Fibroblast of skin of back (primary cell): ENCODE measurements at regions not wholly inside any gene's neighbourhood (a gene's known extent, or its start where the extent isn't known, plus 50 kb on each side); places are given as distances from the start of the nearest gene placed in this dataset.

Experiments used
- DNase-seq: peaks from one replicate; pipeline ENCODE4 v3.0.0-alpha.2; 2013

DNA sequence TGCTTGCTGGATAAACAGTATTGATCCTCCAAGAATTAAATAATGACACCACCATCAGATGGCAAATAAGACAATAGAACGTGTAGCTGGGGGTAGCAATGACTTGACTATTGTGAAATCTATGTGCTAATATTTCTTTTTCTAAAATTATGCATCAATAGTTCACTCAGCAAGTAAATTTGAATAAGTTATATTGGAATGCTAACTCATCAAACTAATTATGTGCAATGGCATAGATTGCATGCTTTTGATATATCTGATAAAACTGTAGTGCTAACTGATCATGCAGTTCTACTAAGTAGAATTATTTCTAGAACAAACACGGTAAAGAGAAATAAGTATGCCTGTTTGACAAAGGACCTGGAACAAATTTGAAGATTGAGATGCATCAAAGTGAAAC lies 474.4 kb downstream of the NOVA1 start:
- DNase-seq, result no peak

DNA sequence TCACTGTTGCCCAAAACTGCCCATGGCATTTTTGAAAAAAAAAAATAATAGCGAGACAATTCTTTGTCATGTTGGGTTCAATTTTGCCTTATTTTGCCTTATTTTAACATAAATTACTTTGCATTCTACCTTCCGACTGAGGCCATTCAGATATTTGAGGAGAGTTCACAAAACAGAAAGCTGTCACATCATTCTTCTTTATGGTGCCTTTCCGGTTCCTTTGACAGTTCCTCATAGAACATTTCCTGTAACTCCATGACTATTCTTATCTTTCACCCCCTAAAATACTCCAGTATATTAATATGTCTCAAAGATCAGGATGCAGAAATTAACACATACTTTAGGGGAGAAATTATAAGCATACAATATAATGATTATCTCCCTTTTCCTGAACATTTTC lies 476.7 kb downstream of the NOVA1 start:
- DNase-seq, result no peak

GRCh38 chr14:26113911-26114640 lies 483.8 kb downstream of the NOVA1 start:
- no peak for DNase-seq

DNA sequence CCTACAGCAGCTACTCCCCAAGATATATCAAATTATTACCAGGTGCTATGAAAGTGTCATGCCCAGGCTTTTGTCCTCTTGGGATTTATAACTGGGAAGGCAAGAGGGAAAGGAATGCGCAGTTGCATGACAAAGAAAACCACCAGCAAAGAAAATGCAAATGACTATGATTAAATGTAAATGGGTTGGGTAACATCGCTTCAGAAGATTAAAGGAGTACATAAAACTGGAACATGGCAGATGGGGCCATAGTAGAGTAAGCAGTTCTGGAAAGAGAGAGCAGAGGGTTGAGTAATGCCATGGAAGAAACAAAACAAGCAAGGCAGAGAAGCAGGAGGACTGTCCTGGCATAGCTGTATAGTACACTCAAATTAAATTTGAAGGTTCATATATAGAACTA lies 493.1 kb downstream of the NOVA1 start:
- no peak for DNase-seq

DNA sequence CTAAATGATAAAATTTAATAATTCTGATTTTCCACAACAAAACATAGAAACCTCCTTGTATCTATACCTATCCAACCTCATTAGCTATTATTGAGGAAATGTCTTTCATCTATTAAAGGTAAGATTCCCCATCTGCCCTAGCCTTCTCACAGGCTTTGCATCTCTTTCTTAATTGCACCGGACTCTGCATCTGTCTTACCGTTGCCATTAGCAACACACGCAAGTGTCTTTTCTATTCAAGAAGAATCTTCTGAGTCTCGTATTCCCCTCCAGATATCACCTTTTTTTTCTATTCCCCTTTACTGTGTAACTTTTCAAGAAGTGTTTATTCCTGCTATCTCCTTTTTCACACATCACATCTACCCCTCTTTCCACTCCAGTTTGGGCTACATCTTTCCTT lies 500.0 kb downstream of the NOVA1 start:
- DNase-seq, result no peak

- no peak for DNase-seq
Measured at GRCh38 chr14:26088275-26088674, 509.6 kb downstream of the NOVA1 start.

DNA sequence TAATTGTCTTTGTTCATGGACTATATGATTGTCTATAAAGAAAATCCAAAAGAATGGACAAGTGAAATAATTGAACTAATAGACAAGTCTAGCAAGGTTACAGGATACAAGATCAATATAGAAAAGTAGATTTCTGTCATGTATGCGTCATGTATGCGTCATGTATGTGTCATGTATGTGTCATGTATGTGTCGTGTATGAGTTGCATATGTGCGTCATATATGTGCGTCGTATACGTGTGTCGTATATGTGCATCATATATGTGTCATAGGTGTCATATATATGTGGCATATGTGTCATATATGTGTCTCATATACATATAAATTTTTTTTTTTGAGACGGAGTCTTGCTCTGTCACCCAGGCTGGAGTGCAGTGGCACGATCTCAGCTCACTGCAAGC lies 516.8 kb downstream of the NOVA1 start:
- no peak for DNase-seq

GRCh38 chr14:26078561-26078960 lies 519.3 kb downstream of the NOVA1 start:
- DNase-seq, result no peak

GRCh38 chr14:26074892-26075291 lies 522.9 kb downstream of the NOVA1 start:
- no peak for DNase-seq

- DNase-seq, result no peak
Measured at GRCh38 chr14:26070443-26070842, 527.4 kb downstream of the NOVA1 start.

DNA sequence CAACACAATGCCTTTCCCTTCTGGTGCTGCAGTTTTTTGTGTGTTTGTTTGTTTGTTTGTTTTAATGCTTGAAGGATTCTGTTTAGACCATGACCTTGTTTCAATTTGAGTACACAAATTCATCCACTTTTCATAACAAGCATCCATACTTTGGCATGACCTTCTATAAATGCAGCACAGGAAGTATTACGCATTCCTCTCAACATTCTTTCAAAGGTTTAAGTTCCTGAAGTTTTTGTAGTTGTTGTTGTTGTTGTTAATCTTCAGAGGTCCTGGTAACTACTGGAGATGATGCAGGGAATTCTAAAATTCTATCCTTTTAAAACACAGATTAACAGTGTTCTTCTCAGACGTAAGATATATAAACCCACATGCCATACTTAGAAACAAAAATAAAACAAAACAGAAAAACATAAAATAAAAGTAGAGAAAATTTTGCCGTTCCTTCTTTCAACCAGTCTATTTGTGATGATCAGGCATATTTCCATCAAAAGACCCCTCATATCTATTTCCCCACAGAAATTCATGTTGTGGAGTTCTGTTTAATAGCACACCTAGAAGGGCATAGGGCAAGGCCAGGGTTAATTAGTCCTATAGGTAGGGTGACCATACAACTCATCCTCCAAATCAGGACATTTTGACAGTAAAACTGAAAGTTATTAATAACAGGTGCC lies 529.9 kb downstream of the NOVA1 start:
- DNase-seq, result no peak

GRCh38 chr14:26067341-26067740 lies 530.5 kb downstream of the NOVA1 start:
- no peak for DNase-seq

- no peak for DNase-seq
Measured at GRCh38 chr14:26056036-26056616, 541.7 kb downstream of the NOVA1 start.

GRCh38 chr14:26032348-26032747 lies 565.5 kb downstream of the NOVA1 start:
- no peak for DNase-seq

- no peak for DNase-seq
Measured at GRCh38 chr14:26026384-26026783, 571.4 kb downstream of the NOVA1 start.

- DNase-seq, result no peak
Measured at GRCh38 chr14:26023967-26024366, 573.9 kb downstream of the NOVA1 start.

DNA sequence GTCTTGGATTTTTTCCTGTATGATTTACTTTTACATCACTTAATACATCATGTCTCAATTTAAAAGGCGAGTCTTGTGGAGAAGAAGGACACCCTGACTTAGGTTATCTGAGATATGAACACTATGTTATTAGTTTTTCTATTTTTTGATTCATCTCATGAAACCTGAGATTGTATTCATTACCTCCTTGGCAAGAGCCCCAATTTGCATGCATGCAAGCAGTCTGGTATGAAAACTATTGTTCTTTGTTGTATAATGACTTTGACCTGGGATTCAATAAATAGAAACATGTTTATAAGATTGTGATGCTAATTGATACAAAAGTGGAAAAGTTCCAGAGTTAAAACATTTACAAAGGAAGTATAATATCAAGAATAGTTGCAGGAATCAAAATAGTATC lies 576.1 kb downstream of the NOVA1 start:
- no peak for DNase-seq

- DNase-seq, result no peak
Measured at GRCh38 chr14:26017270-26017669, 580.6 kb downstream of the NOVA1 start.

GRCh38 chr14:26008290-26008689 lies 589.5 kb downstream of the NOVA1 start:
- no peak for DNase-seq

GRCh38 chr14:26004342-26004741 lies 593.5 kb downstream of the NOVA1 start:
- no peak for DNase-seq

- no peak for DNase-seq
Measured at GRCh38 chr14:25993830-25994229, 604.0 kb downstream of the NOVA1 start.

- no peak for DNase-seq
Measured at GRCh38 chr14:25988536-25988935, 609.3 kb downstream of the NOVA1 start.

DNA sequence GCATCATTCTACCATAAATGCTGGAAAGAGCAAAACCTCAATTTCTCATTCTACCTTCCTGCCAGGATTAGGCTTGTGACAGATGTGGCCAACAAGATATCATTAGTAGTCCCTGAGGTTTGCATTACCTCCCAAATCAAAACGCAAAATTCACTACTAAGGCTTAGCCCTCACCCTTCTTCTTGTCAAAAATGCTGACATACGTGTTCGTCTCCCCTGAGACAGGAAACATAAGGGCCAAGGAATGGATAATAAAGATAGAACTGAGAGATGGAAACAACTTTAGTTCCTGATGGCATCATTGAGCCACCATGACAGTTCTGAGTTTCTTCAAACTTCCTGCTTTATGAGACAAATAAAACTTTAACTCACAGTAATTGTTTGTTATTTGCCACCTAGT lies 642.1 kb downstream of the NOVA1 start:
- no peak for DNase-seq

DNA sequence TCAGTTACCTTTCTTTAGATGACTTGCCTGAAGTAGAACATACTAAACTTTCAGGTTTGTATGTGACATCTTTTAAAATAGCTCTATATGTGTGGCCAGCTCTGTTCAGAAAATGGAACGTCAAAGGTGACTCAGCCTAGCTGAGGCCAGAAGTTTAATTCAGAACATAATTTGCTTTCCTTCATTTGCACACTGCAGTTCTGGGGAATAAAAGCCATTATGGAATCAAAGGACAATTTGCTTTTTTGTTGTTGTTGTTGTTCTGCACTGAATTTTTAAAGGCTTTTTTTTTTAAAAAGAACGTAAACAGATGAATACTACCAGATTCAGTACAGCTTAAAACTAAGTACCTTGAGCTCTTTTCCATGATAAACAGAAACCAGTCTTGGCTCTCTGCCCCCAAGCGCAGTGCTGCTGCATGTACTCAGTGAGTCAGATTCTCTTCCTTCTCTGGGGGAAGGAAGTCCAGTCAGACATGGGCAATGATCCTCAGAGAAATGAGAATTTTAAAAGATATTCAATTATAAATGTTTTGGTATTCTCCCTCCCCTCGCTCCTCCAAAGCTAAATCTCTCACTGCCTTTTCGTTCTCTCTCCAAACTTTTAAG lies 644.2 kb downstream of the NOVA1 start:
- DNase-seq, result peak; percentile 60
